Osteoblast (primary cell): ENCODE measurements at regions not wholly inside any gene's neighbourhood (a gene's known extent, or its start where the extent isn't known, plus 50 kb on each side); places are given as distances from the start of the nearest gene placed in this dataset.

Experiments used
- DNase-seq: peaks from one replicate; pipeline ENCODE4 v3.0.0; 2011; ENCODE audit warnings: low spot score, mixed read lengths; ENCODE audit not compliant: insufficient read length; ENCODE audit errors: missing footprints
- H2AFZ ChIP-seq: 2 replicates; pipeline ENCODE4 v1.6.0; 2011; ENCODE audit warnings: mild to moderate bottlenecking, low read length
- H3K27ac ChIP-seq: 2 replicates; pipeline ENCODE4 v1.5.1; 2011; ENCODE audit warnings: mild to moderate bottlenecking, low read depth, low read length, moderate library complexity
- H3K27me3 ChIP-seq: 2 replicates; pipeline ENCODE4 v1.6.0; 2012; ENCODE audit warnings: mild to moderate bottlenecking, control low read depth, inconsistent platforms, low read length, moderate library complexity; ENCODE audit not compliant: insufficient read depth
- H3K36me3 ChIP-seq: 2 replicates; pipeline ENCODE4 v1.5.1; 2011; ENCODE audit warnings: mild to moderate bottlenecking, low read length, control low read depth, moderate library complexity; ENCODE audit not compliant: insufficient read depth
- H3K4me1 ChIP-seq: 2 replicates; pipeline ENCODE4 v1.5.1; 2011; ENCODE audit warnings: mild to moderate bottlenecking, low read length, control low read depth, moderate library complexity; ENCODE audit not compliant: insufficient read depth
- H3K4me2 ChIP-seq: 2 replicates; pipeline ENCODE4 v1.6.0; 2011; ENCODE audit warnings: mild to moderate bottlenecking, low read length; ENCODE audit not compliant: insufficient read depth
- H3K4me3 ChIP-seq: fragments of 200-600 bp; sonication (generic); 3 replicates; pipeline ENCODE4 v1.5.1; 2012; ENCODE audit warnings: mild to moderate bottlenecking, low read length, inconsistent platforms; ENCODE audit not compliant: insufficient read depth
- H3K79me2 ChIP-seq: 2 replicates; pipeline ENCODE4 v1.6.0; 2012; ENCODE audit warnings: mild to moderate bottlenecking, low read length, control low read depth, inconsistent platforms; ENCODE audit not compliant: insufficient read depth
- H3K9me3 ChIP-seq: 2 replicates; pipeline ENCODE4 v1.5.1; 2011; ENCODE audit warnings: low read depth, low read length, control low read depth
- H4K20me1 ChIP-seq: 2 replicates; pipeline ENCODE4 v1.6.0; 2012; ENCODE audit warnings: mild to moderate bottlenecking, low read length, control low read depth; ENCODE audit not compliant: insufficient read depth
- TF ChIP-seq, protein P1 (sequence below): IDR thresholded peaks from 2 replicates; pipeline ENCODE4 v1.5.1; 2011; ENCODE audit warnings: mild to moderate bottlenecking, low read depth, low read length, moderate library complexity; ENCODE audit errors: extremely low read depth

DNA sequence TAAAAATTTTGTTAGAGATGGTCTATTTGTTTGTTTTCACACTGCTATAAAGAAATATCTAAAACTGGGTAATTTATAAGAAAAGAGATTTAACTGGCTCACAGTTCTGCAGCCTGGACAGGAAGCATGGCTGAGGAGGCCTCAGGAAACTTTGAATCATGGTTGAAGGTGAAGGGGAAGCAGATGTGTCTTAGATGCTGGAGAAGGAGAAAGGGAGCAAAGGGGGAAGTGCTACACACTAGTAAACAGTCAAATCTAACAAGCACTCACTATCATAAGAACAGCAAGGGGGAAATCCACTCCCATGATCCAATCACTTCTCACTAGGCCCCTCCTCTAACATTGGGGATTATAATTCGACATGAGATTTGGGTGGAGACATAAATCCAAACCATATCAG, 76.8 kb upstream of the COL24A1 start:
- Histone ChIP-seq H3K79me2 (no peaks in the 10 kb centered on the region), H3K27ac (no peak overlapping the region), H3K36me3 (no peaks in the 10 kb centered on the region), H3K4me2 (no peak overlapping the region), H2AFZ (no peak overlapping the region), H3K4me3 (no peak overlapping the region), H3K4me1 (no peaks in the 10 kb centered on the region), H3K27me3 (peaks cover 2% of the 10 kb centered on the region), H4K20me1 (no peaks in the 10 kb centered on the region), H3K9me3 (no peaks in the 10 kb centered on the region)
- TF ChIP-seq, protein P1, sequence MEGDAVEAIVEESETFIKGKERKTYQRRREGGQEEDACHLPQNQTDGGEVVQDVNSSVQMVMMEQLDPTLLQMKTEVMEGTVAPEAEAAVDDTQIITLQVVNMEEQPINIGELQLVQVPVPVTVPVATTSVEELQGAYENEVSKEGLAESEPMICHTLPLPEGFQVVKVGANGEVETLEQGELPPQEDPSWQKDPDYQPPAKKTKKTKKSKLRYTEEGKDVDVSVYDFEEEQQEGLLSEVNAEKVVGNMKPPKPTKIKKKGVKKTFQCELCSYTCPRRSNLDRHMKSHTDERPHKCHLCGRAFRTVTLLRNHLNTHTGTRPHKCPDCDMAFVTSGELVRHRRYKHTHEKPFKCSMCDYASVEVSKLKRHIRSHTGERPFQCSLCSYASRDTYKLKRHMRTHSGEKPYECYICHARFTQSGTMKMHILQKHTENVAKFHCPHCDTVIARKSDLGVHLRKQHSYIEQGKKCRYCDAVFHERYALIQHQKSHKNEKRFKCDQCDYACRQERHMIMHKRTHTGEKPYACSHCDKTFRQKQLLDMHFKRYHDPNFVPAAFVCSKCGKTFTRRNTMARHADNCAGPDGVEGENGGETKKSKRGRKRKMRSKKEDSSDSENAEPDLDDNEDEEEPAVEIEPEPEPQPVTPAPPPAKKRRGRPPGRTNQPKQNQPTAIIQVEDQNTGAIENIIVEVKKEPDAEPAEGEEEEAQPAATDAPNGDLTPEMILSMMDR: no peak
- DNase-seq: no peak

DNA sequence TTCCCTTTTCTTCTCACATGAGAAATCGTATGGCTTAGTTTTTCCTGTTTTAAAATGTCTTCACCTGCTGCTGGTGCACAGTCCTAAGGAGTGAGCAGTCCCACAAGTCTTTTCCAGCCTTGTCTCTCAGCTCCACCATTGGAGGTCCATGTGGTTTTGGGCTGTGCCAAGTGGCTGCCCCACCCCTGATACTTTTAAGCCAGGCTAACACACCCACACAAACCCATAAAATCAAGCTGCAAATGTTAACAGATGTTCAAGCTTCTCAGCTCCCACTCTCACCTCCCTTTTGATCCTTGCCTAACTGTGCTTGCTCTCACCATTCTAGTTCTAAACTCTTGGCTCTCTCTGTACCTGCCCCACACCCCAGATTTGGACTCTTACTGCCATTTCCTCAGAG, 74.5 kb upstream of the COL24A1 start:
- peaks cover 3% of the 10 kb centered on the region for H3K4me1 ChIP-seq
- no peaks in the 10 kb centered on the region for H3K9me3 ChIP-seq
- peaks cover 2% of the 10 kb centered on the region for H3K27me3 ChIP-seq
- H3K36me3 ChIP-seq: no peaks in the 10 kb centered on the region
- no peak overlapping the region for H3K27ac ChIP-seq
- no peak overlapping the region for H3K4me2 ChIP-seq
- no peak overlapping the region for H2AFZ ChIP-seq
- TF ChIP-seq, protein P1: no peak
- DNase-seq: no peak
- H3K79me2 ChIP-seq: no peaks in the 10 kb centered on the region
- no peaks in the 10 kb centered on the region for H4K20me1 ChIP-seq
- no peak overlapping the region for H3K4me3 ChIP-seq

DNA sequence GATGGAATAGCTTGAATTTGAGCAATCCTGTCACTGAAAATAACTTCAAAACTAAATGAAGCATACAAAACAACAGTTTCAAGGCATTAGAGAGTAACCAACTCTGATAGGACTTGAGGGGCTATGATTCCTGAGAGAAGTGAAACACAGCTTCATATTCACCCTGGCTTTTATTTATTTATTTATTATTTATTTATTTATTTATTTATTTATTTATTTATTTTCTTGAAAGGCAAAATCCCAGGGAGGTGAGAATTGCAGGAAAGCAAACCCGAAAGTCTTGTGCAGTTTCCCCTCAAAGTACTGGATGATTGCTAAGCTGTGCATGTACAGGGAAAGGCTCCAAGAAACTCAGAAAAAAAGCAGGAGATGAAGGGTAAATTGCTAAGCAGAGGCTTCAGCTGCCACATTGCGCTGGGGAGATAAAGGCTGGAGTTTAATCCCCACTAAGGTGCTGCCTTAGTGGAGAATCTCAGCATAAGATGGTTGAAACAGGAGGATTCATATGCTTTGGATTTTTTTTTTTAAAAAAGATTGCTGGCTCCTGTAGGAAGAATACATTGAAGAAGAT, 72.9 kb upstream of the COL24A1 start:
- Histone ChIP-seq H3K27ac (no peak overlapping the region), H3K36me3 (no peaks in the 10 kb centered on the region), H3K4me2 (no peak overlapping the region), H3K4me1 (peaks cover 6% of the 10 kb centered on the region), H3K9me3 (no peaks in the 10 kb centered on the region), H3K27me3 (peaks cover 2% of the 10 kb centered on the region), H4K20me1 (no peaks in the 10 kb centered on the region), H2AFZ (no peak overlapping the region), H3K4me3 (no peak overlapping the region), H3K79me2 (no peaks in the 10 kb centered on the region)
- TF ChIP-seq, protein P1: no peak
- no peak for DNase-seq

DNA sequence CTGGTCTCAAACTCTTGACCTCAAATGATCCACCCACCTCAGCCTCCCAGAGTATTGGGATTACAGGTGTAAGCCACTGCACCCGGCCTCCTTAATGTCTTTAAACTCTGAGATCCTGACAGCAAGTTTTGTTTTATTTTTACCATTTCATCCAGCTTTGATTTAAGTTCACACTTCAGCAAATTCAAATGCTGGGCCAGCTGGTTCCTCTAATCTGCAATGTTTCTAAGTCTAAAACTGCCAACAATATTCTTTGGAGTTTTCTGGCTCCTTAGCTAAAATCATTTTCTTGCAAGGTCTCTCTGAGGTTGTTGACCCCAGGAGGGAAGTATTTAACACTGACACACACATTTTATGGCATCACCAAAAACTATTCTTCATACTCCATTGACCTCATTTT, 72.0 kb upstream of the COL24A1 start:
- Histone ChIP-seq H3K9me3 (no peaks in the 10 kb centered on the region), H3K27ac (no peak overlapping the region)

More for the DNA sequence above, 72.0 kb upstream of the COL24A1 start:
- H3K27me3 ChIP-seq: peaks cover 2% of the 10 kb centered on the region
- no peak overlapping the region for H2AFZ ChIP-seq
- no peaks in the 10 kb centered on the region for H3K79me2 ChIP-seq
- TF ChIP-seq, protein P1: no peak
- no peak for DNase-seq
- H3K4me3 ChIP-seq: no peak overlapping the region
- H3K4me2 ChIP-seq: no peak overlapping the region
- H3K36me3 ChIP-seq: no peaks in the 10 kb centered on the region
- no peaks in the 10 kb centered on the region for H4K20me1 ChIP-seq
- H3K4me1 ChIP-seq: peaks cover 6% of the 10 kb centered on the region
